HG03064 (cell line): ENCODE measurements at regions not wholly inside any gene's neighbourhood (a gene's known extent, or its start where the extent isn't known, plus 50 kb on each side); places are given as distances from the start of the nearest gene placed in this dataset.
"Not testable (repeated sequence)": the region's sequence is repeated elsewhere in the genome, so short reads cannot be mapped to it uniquely, and the experiment has no call there.

ENCODE experiments used
- ATAC-seq: cut with Tn5 transposase; IDR thresholded peaks from one replicate; pipeline ENCODE4 v1.9.1; 2021; ENCODE audit warnings: low read depth; ENCODE audit not compliant: unreplicated experiment

GRCh38 chr4:133598779-133599178 is 449.7 kb downstream of the PCDH10 start:
- ATAC-seq = no peak

GRCh38 chr4:133597251-133597650 is 448.2 kb downstream of the PCDH10 start:
- no peak for ATAC-seq

GRCh38 chr4:133596459-133596858 is 447.4 kb downstream of the PCDH10 start:
- no peak for ATAC-seq

- no peak for ATAC-seq
Measured at GRCh38 chr4:133594390-133595207, 445.5 kb downstream of the PCDH10 start.

- ATAC-seq = no peak
Measured at GRCh38 chr4:133593764-133594163, 444.7 kb downstream of the PCDH10 start.

GRCh38 chr4:133592591-133592990 is 443.5 kb downstream of the PCDH10 start:
- ATAC-seq = no peak

- no peak for ATAC-seq
Measured at GRCh38 chr4:133592106-133592505, 443.0 kb downstream of the PCDH10 start.

- no peak for ATAC-seq
Measured at GRCh38 chr4:133588306-133588705, 439.2 kb downstream of the PCDH10 start.

GRCh38 chr4:133585323-133585722 is 436.2 kb downstream of the PCDH10 start:
- no peak for ATAC-seq

- no peak for ATAC-seq
Measured at GRCh38 chr4:133584714-133585113, 435.6 kb downstream of the PCDH10 start.

GRCh38 chr4:133581996-133582619 is 433.0 kb downstream of the PCDH10 start:
- no peak for ATAC-seq

- ATAC-seq = no peak
Measured at GRCh38 chr4:133574248-133574647, 425.2 kb downstream of the PCDH10 start.

GRCh38 chr4:133565379-133565778 is 416.3 kb downstream of the PCDH10 start:
- ATAC-seq = no peak

GRCh38 chr4:133559987-133560386 is 410.9 kb downstream of the PCDH10 start:
- ATAC-seq = no peak

- no peak for ATAC-seq
Measured at GRCh38 chr4:133555671-133556070, 406.6 kb downstream of the PCDH10 start.

- ATAC-seq = no peak
Measured at GRCh38 chr4:133550436-133550835, 401.3 kb downstream of the PCDH10 start.

- ATAC-seq = no peak
Measured at GRCh38 chr4:133544097-133544496, 395.0 kb downstream of the PCDH10 start.

GRCh38 chr4:133537780-133538281 is 388.7 kb downstream of the PCDH10 start:
- no peak for ATAC-seq

- ATAC-seq = not testable (repeated sequence)
Measured at GRCh38 chr4:133534224-133534623, 385.1 kb downstream of the PCDH10 start.

- no peak for ATAC-seq
Measured at GRCh38 chr4:133524369-133524768, 375.3 kb downstream of the PCDH10 start.

GRCh38 chr4:133513901-133514300 is 364.8 kb downstream of the PCDH10 start:
- no peak for ATAC-seq

GRCh38 chr4:133498149-133498548 is 349.1 kb downstream of the PCDH10 start:
- ATAC-seq = no peak
